Caco-2 (cell line): ENCODE measurements at regions not wholly inside any gene's neighbourhood (a gene's known extent, or its start where the extent isn't known, plus 50 kb on each side); places are given as distances from the start of the nearest gene placed in this dataset.

ENCODE experiments used
- BruUV-seq: library from RNA; stranded (reverse); fragments of 400-500 nt; replicated peaks from 2 replicates; lab custom pipeline; 2021; lab: Mats Ljungman, UMichigan
- CTCF ChIA-PET: fragments of 300-600 bp; sonication (Branson Sonifier 250); formaldehyde crosslinking; loops from one replicate; lab custom pipeline; 2022; ENCODE audit warnings: antibody characterized with exemption; lab: Charles Lee
- POLR2A ChIA-PET: fragments of 300-600 bp; sonication (Branson Sonifier 250); formaldehyde crosslinking; loops from one replicate; lab custom pipeline; 2022; ENCODE audit warnings: antibody characterized with exemption; lab: Charles Lee
- DNase-seq, 2 experiments: peaks; one replicate each; pipeline versions ENCODE4 v3.0.0 to v3.0.0-alpha.2; 2020 to 2022
- H3K27me3 ChIP-seq: replicated peaks from 2 replicates; pipeline ENCODE4 v1.6.0; 2011; ENCODE audit warnings: low read length; ENCODE audit not compliant: control insufficient read depth, insufficient read depth
- H3K36me3 ChIP-seq: 2 replicates; pipeline ENCODE4 v1.5.1; 2011; ENCODE audit warnings: low read length; ENCODE audit not compliant: control insufficient read depth, insufficient read depth
- H3K4me1 ChIP-seq: fragments of 250-450 bp; sonication (Bioruptor Pico); 2 replicates; pipeline ENCODE4 v1.5.1; 2020; ENCODE audit warnings: mild to moderate bottlenecking
- H3K4me3 ChIP-seq: 2 replicates; pipeline ENCODE4 v1.5.1; 2011; ENCODE audit warnings: low read depth, mild to moderate bottlenecking, control low read depth, low read length
- H3K9me3 ChIP-seq: fragments of 250-450 bp; sonication (Bioruptor Pico); 2 replicates; pipeline ENCODE4 v1.5.1; 2020; ENCODE audit warnings: mild to moderate bottlenecking, moderate library complexity
- H3K27ac Mint-ChIP-seq: one replicate; pipeline ENCODE4 v1.8.0; 2022; ENCODE audit warnings: mixed read lengths; ENCODE audit not compliant: unreplicated experiment
- H3K27me3 Mint-ChIP-seq: one replicate; pipeline ENCODE4 v1.8.0; 2022; ENCODE audit warnings: mixed read lengths; ENCODE audit not compliant: insufficient read depth, unreplicated experiment
- H3K36me3 Mint-ChIP-seq: one replicate; pipeline ENCODE4 v1.8.0; 2022; ENCODE audit warnings: mild to moderate bottlenecking, mixed read lengths; ENCODE audit not compliant: insufficient read depth, unreplicated experiment
- H3K4me1 Mint-ChIP-seq: one replicate; pipeline ENCODE4 v1.8.0; 2022; ENCODE audit warnings: low read depth, mixed read lengths; ENCODE audit not compliant: unreplicated experiment
- H3K4me3 Mint-ChIP-seq: one replicate; pipeline ENCODE4 v1.8.0; 2022; ENCODE audit warnings: mild to moderate bottlenecking, moderate library complexity, mixed read lengths; ENCODE audit not compliant: unreplicated experiment
- H3K9me3 Mint-ChIP-seq: one replicate; pipeline ENCODE4 v1.8.0; 2022; ENCODE audit warnings: mixed read lengths; ENCODE audit not compliant: unreplicated experiment
- intact Hi-C: fragments of 100-400 bp; cut with micrococcal nuclease; formaldehyde crosslinking; loops from one replicate; pipeline ENCODE4 v1.10.0; 2022; ENCODE audit not compliant: unreplicated experiment
- TF ChIP-seq, protein P1 (sequence below), 2 experiments: fragments of 200-600 bp in 1 of 2; IDR thresholded peaks; 1 replicate in 1 of 2; 2 replicates in 1 of 2; pipeline versions ENCODE4 v1.5.1 to v1.8.0; 2011 to 2022; ENCODE audit warnings: antibody characterized with exemption in 1 of 2, control low read depth in 1 of 2, inconsistent platforms in 1 of 2, low read depth in 1 of 2, low read length in 1 of 2, mild to moderate bottlenecking in 1 of 2, moderate library complexity in 1 of 2; ENCODE audit not compliant: insufficient read depth in 1 of 2, severe bottlenecking in 1 of 2, unreplicated experiment in 1 of 2

DNA sequence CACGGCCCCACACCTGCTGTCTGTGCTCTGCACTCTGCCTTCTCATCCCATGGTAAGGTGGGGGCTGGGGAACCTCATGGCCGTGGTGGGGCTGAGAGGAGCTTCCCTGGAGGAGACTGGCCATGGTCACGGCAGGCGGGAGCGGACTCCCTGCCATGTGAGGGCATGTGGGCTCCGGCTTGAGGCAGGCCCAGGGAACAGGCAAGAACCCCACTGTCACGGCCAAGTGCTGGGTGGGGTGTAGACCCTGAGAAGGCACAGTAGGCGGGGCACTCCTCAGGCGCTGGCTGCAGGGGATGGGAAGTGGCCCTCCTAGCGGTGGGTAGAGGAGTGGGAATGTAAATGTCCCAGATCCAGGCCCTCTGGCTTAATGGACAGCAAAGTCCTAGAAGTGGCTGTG lies 1262.7 kb downstream of the BRD1 start:
- Histone ChIP-seq H3K9me3 (no peaks in the 10 kb centered on the region), H3K27me3 (no peaks in the 10 kb centered on the region), H3K36me3 (no peaks in the 10 kb centered on the region), H3K4me1 (no peaks in the 10 kb centered on the region), H3K4me3 (no peak overlapping the region)
- Mint-ChIP-seq H3K4me3 (no peak overlapping the region), H3K36me3 (no peaks in the 10 kb centered on the region), H3K27me3 (no peaks in the 10 kb centered on the region), H3K27ac (no peak overlapping the region), H3K9me3 (peaks cover 4% of the 10 kb centered on the region), H3K4me1 (no peaks in the 10 kb centered on the region)
- no TSS peak for BruUV-seq
- intact Hi-C loops: no loop called here
- no peak for DNase-seq
- POLR2A ChIA-PET: no interaction called here
- CTCF ChIA-PET: no interaction called here
- TF ChIP-seq, protein P1, sequence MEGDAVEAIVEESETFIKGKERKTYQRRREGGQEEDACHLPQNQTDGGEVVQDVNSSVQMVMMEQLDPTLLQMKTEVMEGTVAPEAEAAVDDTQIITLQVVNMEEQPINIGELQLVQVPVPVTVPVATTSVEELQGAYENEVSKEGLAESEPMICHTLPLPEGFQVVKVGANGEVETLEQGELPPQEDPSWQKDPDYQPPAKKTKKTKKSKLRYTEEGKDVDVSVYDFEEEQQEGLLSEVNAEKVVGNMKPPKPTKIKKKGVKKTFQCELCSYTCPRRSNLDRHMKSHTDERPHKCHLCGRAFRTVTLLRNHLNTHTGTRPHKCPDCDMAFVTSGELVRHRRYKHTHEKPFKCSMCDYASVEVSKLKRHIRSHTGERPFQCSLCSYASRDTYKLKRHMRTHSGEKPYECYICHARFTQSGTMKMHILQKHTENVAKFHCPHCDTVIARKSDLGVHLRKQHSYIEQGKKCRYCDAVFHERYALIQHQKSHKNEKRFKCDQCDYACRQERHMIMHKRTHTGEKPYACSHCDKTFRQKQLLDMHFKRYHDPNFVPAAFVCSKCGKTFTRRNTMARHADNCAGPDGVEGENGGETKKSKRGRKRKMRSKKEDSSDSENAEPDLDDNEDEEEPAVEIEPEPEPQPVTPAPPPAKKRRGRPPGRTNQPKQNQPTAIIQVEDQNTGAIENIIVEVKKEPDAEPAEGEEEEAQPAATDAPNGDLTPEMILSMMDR (IDR thresholded peaks at IDR 0.05; ENCODE audit: insufficient read depth in 1 of 2, low read depth in 1 of 2, low read length in 1 of 2, severe bottlenecking in 1 of 2, unreplicated experiment in 1 of 2): no peak

DNA sequence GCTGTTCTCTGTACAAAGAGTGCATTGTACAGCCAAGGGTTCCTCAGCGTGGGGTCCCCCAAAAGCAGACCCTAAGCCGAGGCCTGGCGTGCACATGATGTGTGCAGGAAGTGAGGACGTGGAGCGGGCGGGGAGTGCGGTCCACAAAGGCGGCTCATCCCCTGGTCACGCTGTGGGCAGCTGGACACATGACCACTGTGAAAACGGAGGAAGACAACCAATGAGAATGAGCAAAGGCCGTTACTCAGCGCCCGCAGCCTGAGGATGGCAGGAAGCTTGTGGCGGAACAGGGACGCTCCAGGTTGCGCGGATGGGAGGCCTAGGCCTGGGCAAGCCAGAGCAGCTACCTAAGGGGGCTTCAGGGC lies 1263.7 kb downstream of the BRD1 start:
- DNase-seq: no peak
- Mint-ChIP-seq H3K4me3 (no peak overlapping the region), H3K4me1 (no peaks in the 10 kb centered on the region), H3K27me3 (no peaks in the 10 kb centered on the region), H3K27ac (no peak overlapping the region), H3K36me3 (no peaks in the 10 kb centered on the region), H3K9me3 (no peaks in the 10 kb centered on the region)
- intact Hi-C loops: no loop called here
- TF ChIP-seq, protein P1 (IDR thresholded peaks at IDR 0.05; ENCODE audit: insufficient read depth in 1 of 2, low read depth in 1 of 2, low read length in 1 of 2, severe bottlenecking in 1 of 2, unreplicated experiment in 1 of 2): no peak
- POLR2A ChIA-PET: no interaction called here
- CTCF ChIA-PET: no interaction called here
- BruUV-seq: no TSS peak
- Histone ChIP-seq H3K9me3 (no peaks in the 10 kb centered on the region), H3K4me3 (no peak overlapping the region), H3K36me3 (no peaks in the 10 kb centered on the region), H3K27me3 (no peaks in the 10 kb centered on the region), H3K4me1 (no peaks in the 10 kb centered on the region)

DNA sequence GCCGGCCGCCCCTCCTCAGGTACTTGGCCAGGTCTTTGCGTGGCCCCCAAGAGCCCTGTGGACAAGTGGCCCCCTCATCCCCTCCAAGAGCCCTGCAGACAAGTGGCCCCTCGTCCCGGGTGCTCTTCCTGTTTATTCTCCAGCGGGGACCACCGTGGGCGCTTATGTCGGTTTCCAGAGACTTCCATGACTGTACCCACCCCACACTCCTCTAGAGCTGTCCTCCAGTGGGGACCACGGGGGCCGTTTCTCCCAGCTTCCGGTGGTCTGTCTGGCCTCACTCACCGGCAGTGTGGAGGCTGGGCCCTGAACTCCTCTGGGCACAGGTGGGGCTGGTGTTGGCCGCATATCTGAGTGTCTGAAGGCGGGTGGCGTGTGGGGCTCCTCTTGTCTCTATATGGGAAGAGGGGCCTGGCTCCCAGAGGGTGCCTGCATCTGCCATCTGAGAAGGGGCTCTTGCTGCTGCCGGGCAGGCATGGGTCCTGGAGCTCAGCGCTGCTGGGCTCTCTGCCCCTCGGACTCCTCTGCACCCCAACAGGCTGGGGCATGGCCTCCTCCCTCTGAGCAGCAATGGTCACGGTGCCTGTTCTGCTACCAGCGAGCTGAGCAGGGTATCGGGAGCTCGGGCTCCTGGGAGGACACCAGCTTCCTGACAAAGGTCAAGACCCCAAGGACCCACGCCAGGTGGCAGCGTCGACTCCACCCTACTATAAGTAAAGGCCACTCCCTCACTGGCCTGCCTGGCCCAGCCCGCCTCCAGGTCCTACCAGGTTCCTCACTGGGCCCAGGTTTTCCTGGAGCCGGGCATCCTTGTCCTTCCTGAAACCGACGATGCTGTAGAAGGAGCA lies 1264.3 kb downstream of the BRD1 start:
- no peaks in the 10 kb centered on the region for H3K36me3 Mint-ChIP-seq
- H3K27me3 Mint-ChIP-seq: no peaks in the 10 kb centered on the region
- H3K9me3 Mint-ChIP-seq: no peaks in the 10 kb centered on the region
- no peaks in the 10 kb centered on the region for H3K36me3 ChIP-seq
- H3K4me3 ChIP-seq: no peak overlapping the region
- DNase-seq: no peak
- TF ChIP-seq, protein P1 (IDR thresholded peaks at IDR 0.05; ENCODE audit: insufficient read depth in 1 of 2, low read depth in 1 of 2, low read length in 1 of 2, severe bottlenecking in 1 of 2, unreplicated experiment in 1 of 2): no peak
- no peaks in the 10 kb centered on the region for H3K4me1 ChIP-seq
- no peaks in the 10 kb centered on the region for H3K9me3 ChIP-seq
- H3K27me3 ChIP-seq: no peaks in the 10 kb centered on the region
- H3K4me3 Mint-ChIP-seq: no peak overlapping the region
- BruUV-seq: no TSS peak
- POLR2A ChIA-PET: no interaction called here
- CTCF ChIA-PET: no interaction called here
- H3K27ac Mint-ChIP-seq: no peak overlapping the region
- no peaks in the 10 kb centered on the region for H3K4me1 Mint-ChIP-seq
- intact Hi-C loops: no loop called here
